D721Med (cell line): ENCODE measurements at regions not wholly inside any gene's neighbourhood (a gene's known extent, or its start where the extent isn't known, plus 50 kb on each side); places are given as distances from the start of the nearest gene placed in this dataset.

Experiments
- DNase-seq: peaks from one replicate; pipeline ENCODE4 v3.0.0; 2011; ENCODE audit warnings: low spot score; ENCODE audit not compliant: insufficient read length
- FAIRE-seq: peaks from 2 replicates; lab custom pipeline; 2011; peaks lifted over from hg19 to GRCh38; lab: Jason Lieb, UNC
- TF ChIP-seq, protein P1 (sequence below): IDR thresholded peaks from 2 replicates; pipeline ENCODE4 v1.5.1; 2012; ENCODE audit warnings: mild to moderate bottlenecking, control low read depth; ENCODE audit not compliant: insufficient read depth; ENCODE audit errors: missing control alignments

DNA sequence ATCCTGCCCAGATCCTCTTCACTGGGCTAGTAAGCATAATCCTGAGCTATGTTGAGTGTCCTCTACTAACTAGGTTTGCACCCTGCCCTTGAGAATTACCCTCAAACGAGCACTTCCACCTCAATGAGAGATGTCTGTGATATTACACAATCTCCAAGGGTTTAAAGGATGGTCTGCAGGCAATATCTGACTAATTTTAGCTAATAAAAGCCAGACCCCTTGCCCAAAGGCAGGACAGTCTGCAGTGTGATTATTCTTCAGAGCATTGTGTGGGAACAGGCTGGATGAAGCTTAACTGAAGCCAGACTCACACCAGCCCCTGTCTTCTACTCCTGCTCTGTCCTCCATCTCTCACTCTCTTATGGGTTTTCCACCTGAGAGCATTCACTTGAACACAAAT is 544.9 kb upstream of the DDX18 start:
- DNase-seq (no peak), FAIRE-seq (no peak)
- TF ChIP-seq, protein P1, sequence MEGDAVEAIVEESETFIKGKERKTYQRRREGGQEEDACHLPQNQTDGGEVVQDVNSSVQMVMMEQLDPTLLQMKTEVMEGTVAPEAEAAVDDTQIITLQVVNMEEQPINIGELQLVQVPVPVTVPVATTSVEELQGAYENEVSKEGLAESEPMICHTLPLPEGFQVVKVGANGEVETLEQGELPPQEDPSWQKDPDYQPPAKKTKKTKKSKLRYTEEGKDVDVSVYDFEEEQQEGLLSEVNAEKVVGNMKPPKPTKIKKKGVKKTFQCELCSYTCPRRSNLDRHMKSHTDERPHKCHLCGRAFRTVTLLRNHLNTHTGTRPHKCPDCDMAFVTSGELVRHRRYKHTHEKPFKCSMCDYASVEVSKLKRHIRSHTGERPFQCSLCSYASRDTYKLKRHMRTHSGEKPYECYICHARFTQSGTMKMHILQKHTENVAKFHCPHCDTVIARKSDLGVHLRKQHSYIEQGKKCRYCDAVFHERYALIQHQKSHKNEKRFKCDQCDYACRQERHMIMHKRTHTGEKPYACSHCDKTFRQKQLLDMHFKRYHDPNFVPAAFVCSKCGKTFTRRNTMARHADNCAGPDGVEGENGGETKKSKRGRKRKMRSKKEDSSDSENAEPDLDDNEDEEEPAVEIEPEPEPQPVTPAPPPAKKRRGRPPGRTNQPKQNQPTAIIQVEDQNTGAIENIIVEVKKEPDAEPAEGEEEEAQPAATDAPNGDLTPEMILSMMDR, result no peak

DNA sequence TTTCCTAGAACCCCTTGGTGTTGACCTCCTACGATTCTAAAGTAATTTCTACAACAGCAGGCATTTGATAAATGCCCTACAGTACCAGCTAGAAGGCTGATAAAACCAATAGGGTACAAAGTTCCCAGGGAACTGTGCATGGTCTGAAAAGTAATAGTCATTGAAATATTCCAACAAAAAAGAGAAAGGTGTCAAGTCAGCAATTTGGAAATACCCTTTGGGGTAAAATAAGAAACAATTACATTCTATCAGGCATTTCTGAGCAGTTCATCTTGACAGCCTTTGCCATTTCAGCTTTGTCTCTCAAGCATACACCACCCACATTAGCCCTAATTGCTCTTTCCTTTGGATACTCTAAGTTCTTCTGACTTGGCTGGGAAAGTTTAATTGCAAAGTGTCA is 542.9 kb upstream of the DDX18 start:
- DNase-seq, result no peak
- FAIRE-seq, result no peak
- TF ChIP-seq, protein P1, result no peak

DNA sequence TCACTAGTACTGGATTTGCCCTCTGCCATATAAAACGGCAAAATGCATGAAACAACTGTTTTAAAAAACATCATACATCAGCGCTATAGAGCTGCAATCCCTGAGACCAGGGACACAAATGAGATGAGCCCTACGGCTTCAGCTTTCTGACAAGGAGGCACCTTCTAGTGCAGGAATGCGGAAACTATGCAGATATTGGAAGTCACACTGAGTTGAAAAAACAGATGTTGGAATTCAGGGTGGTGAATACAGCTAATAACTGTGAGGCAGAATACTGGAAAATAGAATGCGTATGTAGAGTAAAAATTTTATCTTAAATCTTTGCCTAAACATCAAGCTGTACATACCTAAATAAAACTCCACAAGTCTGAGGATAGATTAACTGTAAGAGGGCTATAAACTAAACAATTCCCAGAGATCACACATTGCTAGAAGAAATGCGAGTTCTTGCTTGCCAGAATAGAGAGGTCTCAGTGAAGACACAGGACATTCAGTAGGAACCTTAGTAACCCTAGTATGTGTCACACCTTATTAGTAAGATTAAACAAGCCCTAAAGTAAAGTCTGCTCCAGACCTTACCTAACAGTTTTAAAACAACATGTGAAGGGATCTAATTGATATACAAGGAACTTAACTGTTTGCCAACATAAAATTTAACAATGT is 541.4 kb upstream of the DDX18 start:
- no peak for FAIRE-seq
- DNase-seq, result no peak
- TF ChIP-seq, protein P1, result no peak

DNA sequence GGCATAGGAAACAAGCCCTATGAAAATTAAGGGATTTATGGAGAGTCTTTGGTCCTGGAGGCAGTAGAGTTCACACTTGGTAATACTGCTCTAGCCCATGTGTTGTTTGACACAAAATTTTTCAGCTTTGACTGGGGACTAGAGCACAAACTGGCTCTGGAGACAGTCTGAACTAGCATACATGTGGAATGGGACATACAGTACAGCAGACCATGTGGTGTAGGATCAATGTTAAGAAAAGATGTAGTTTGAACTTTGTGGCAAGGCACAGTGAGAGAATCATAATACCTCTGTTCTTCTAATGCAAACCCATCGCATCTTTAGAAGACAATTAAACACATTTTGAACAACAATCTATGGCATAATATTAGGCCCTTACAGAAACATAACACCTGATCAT is 521.5 kb upstream of the DDX18 start:
- DNase-seq (no peak), FAIRE-seq (no peak)
- TF ChIP-seq, protein P1, result no peak

DNA sequence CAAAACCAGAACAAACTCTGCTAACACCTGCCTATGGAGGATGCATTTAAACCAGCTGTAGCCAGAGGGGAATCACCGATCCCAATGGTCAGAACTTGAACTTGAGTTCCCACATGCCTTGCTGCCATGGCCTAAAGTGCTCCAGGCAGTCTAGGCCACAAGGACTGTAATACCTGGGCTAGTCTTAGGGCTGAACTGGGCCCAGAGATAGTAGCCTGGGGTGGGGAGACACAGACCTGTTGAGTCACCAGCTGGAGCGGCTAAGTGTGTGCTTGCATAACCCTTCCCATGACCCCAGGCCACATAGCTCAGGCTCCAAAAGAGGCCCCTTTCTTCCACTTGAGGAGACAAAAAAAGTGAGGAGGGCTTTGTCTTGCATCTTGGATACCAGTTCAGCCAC is 515.0 kb upstream of the DDX18 start:
- FAIRE-seq, result no peak
- no peak for DNase-seq
- TF ChIP-seq, protein P1, result no peak

DNA sequence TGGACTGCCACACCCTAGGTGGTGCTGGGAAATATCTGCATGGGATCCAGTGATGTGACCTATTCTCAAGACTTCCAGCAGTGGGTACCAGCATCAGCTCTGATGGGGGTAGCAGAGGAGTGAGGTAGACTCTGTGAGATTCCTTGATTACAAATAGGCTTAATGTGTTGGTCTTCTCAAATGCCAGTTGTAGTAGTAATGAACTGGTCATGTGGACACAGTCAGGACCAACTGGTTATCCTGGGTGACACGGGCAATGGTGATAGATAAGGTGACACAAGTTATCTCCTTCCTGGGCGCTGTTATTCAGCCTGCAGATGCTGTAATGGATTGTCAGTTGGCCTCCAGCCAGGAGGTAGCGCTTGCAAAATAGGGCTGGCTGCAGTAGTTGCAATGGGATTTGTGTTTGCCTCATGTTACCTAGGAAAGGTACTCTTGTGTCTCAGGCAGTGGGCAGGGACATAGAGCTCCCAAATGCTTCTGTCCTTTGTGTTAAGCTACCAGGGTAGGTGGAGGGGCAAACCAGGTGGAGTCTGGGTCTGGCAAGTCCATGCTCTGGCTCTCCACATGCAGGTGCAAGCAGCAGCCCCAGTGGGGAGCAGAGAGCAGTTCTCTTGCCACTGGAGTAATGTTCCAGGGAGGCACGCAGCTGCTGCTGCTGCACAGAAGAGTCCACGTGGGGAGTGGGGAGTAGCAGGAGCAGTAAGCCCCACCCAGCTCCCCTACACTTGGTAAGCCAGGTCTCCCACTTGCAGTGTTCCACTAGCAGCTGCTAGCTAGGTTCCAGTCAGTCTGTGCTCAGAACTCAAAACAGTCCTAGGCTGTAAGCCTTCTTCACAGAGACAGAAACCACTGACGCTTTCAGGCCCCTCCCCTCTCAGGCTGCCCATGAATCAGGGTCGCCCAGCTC is 505.4 kb upstream of the DDX18 start:
- FAIRE-seq (no peak), DNase-seq (no peak)
- TF ChIP-seq, protein P1, result no peak
